Upper lobe of left lung (tissue), 4 donors: ENCODE measurements at regions not wholly inside any gene's neighbourhood (a gene's known extent, or its start where the extent isn't known, plus 50 kb on each side); places are given as distances from the start of the nearest gene placed in this dataset.

Source experiments
- EP300 ChIP-seq, 4 donors: sonication (generic); formaldehyde crosslinking; IDR thresholded peaks; one replicate each; pipeline ENCODE4 v1.5.1; 2017; ENCODE audit warnings: antibody characterized with exemption in 4 of 4, control low read depth in 2 of 4
- POLR2A ChIP-seq, 4 donors: fragments of 450-650 bp; IDR thresholded peaks; one replicate each; pipeline ENCODE4 v1.5.1; 2016 to 2017; ENCODE audit warnings: antibody characterized with exemption in 4 of 4, mild to moderate bottlenecking in 2 of 4
- POLR2AphosphoS5 ChIP-seq, 2 donors: sonication (generic); formaldehyde crosslinking; IDR thresholded peaks; one replicate each; pipeline ENCODE4 v1.5.1; 2017; ENCODE audit warnings: antibody characterized with exemption in 2 of 2
- TF ChIP-seq, protein P1 (sequence below), 6 experiments: fragments of 450-650 bp in 4 of 6; fragments of 200-600 bp in 2 of 6; sonication (generic) in 2 of 6; IDR thresholded peaks; one replicate each; pipeline ENCODE4 v1.5.1; 2016 to 2019; ENCODE audit warnings: antibody characterized with exemption in 6 of 6

DNA sequence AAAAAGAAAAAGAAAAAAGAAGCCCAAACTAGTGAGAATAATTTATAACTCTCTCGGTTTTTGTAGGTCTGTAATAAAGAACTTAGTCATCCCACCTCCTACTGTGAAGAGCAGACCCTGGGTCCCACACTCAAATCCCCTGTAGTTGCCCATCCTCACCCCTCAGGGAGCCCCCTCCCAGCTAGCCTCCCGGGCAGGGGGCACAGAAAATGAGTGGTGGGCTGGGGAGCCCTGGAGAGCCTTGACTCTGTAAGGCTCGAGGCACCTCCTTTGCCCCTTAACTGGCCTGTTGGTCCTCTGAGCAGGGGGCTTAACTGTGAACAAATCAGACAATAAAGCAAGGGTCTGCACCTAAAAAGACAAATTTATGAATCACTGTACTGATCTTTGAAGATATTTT, 57.5 kb upstream of the PRKACB start:
- TF ChIP-seq POLR2AphosphoS5 (IDR thresholded peaks at IDR 0.05) (no peak), POLR2A (IDR thresholded peaks at IDR 0.05) (no peak), EP300 (IDR thresholded peaks at IDR 0.05) (no peak)
- TF ChIP-seq, protein P1, sequence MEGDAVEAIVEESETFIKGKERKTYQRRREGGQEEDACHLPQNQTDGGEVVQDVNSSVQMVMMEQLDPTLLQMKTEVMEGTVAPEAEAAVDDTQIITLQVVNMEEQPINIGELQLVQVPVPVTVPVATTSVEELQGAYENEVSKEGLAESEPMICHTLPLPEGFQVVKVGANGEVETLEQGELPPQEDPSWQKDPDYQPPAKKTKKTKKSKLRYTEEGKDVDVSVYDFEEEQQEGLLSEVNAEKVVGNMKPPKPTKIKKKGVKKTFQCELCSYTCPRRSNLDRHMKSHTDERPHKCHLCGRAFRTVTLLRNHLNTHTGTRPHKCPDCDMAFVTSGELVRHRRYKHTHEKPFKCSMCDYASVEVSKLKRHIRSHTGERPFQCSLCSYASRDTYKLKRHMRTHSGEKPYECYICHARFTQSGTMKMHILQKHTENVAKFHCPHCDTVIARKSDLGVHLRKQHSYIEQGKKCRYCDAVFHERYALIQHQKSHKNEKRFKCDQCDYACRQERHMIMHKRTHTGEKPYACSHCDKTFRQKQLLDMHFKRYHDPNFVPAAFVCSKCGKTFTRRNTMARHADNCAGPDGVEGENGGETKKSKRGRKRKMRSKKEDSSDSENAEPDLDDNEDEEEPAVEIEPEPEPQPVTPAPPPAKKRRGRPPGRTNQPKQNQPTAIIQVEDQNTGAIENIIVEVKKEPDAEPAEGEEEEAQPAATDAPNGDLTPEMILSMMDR (IDR thresholded peaks at IDR 0.05), result no peak
